Suprapubic skin (tissue), 3 donors: ENCODE measurements at regions not wholly inside any gene's neighbourhood (a gene's known extent, or its start where the extent isn't known, plus 50 kb on each side); places are given as distances from the start of the nearest gene placed in this dataset.

Experiments used
- CTCF ChIP-seq, 2 donors: fragments of 200-600 bp in 1 of 2; fragments of 450-650 bp in 1 of 2; sonication (generic) in 1 of 2; IDR thresholded peaks; one replicate each; pipeline ENCODE4 v1.5.1; 2016 to 2019; ENCODE audit warnings: antibody characterized with exemption in 2 of 2, mild to moderate bottlenecking in 1 of 2, moderate library complexity in 1 of 2
- EP300 ChIP-seq: sonication (generic); formaldehyde crosslinking; IDR thresholded peaks from one replicate; pipeline ENCODE4 v1.6.1; 2017; ENCODE audit warnings: antibody characterized with exemption
- POLR2A ChIP-seq, 2 donors: fragments of 450-650 bp; IDR thresholded peaks; one replicate each; pipeline ENCODE4 v1.6.1; 2017; ENCODE audit warnings: antibody characterized with exemption in 2 of 2, mild to moderate bottlenecking in 2 of 2, moderate library complexity in 2 of 2

GRCh38 chr22:49272546-49273125 is 555.0 kb downstream of the BRD1 start:
- TF ChIP-seq POLR2A (IDR thresholded peaks at IDR 0.05) (no peak), EP300 (no peak), CTCF (IDR thresholded peaks at IDR 0.05) (no peak)
